ENCODE measurements at regions not wholly inside any gene's neighbourhood (a gene's known extent, or its start where the extent isn't known, plus 50 kb on each side); places are given as distances from the start of the nearest gene placed in this dataset.

GRCh38 chr12:131610891-131611290 is 100.0 kb upstream of the SFSWAP start:
- TF ChIP-seq, protein P1, sequence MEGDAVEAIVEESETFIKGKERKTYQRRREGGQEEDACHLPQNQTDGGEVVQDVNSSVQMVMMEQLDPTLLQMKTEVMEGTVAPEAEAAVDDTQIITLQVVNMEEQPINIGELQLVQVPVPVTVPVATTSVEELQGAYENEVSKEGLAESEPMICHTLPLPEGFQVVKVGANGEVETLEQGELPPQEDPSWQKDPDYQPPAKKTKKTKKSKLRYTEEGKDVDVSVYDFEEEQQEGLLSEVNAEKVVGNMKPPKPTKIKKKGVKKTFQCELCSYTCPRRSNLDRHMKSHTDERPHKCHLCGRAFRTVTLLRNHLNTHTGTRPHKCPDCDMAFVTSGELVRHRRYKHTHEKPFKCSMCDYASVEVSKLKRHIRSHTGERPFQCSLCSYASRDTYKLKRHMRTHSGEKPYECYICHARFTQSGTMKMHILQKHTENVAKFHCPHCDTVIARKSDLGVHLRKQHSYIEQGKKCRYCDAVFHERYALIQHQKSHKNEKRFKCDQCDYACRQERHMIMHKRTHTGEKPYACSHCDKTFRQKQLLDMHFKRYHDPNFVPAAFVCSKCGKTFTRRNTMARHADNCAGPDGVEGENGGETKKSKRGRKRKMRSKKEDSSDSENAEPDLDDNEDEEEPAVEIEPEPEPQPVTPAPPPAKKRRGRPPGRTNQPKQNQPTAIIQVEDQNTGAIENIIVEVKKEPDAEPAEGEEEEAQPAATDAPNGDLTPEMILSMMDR (IDR thresholded peaks at IDR 0.05), result no peak
- no peak for TF ChIP-seq POLR2A (IDR thresholded peaks at IDR 0.05)
